Activated naive CD4-positive, alpha-beta T cell treated with anti-CD3 and anti-CD28 coated beads, Interleukin-2, amount 50 U/mL, for 72 hours (primary cell): ENCODE measurements at regions not wholly inside any gene's neighbourhood (a gene's known extent, or its start where the extent isn't known, plus 50 kb on each side); places are given as distances from the start of the nearest gene placed in this dataset.
"Not testable (repeated sequence)": the region's sequence is repeated elsewhere in the genome, so short reads cannot be mapped to it uniquely, and the experiment has no call there.

ENCODE experiments used
- ATAC-seq, 2 donors: fragments of 150-1000 bp; cut with Tn5 transposase; 2 replicates each; pipeline ENCODE4 v1.10.0; 2021; ENCODE audit warnings: mild to moderate bottlenecking in 2 of 2, moderate library complexity in 2 of 2
- DNase-seq, 2 donors: peaks; one replicate each; pipeline ENCODE4 v3.0.0; 2021 to 2022; ENCODE audit warnings: low spot score in 2 of 2
- H3K27ac Mint-ChIP-seq, 2 donors: one replicate each; pipeline ENCODE4 v1.8.0; 2022; ENCODE audit warnings: mild to moderate bottlenecking in 2 of 2, mixed read lengths in 2 of 2
- H3K36me3 Mint-ChIP-seq, 2 donors: one replicate each; pipeline ENCODE4 v1.8.0; 2022; ENCODE audit warnings: mixed read lengths in 2 of 2
- H3K9me3 Mint-ChIP-seq, 2 donors: one replicate each; pipeline ENCODE4 v1.8.0; 2022; ENCODE audit warnings: mixed read lengths in 2 of 2

GRCh38 chr5:33072296-33072695 lies 361.2 kb downstream of the NPR3 start:
- ATAC-seq, result no peak
- Mint-ChIP-seq H3K27ac (no peak overlapping the region), H3K36me3 (no peaks in the 10 kb centered on the region), H3K9me3 (no peaks in the 10 kb centered on the region)
- DNase-seq, result no peak

DNA sequence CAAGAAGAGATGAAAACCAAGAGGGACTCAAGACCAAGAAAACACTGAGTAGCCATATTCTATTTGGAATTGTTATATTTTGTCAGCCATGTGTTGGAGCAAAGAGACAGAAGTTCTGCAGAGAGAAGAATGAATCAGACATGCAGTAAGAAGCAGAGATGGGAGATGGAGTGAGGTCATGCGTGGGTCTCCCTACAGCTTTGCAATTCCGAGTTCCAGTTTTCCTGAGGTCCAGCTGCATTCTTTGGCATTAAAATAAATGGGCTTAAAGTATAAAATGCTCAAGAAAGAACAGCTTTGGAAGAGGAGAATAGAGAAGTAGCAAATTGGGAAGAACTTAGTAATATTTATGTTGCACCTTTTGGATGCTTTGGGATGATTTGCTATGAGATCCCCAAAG lies 361.6 kb downstream of the NPR3 start:
- Mint-ChIP-seq H3K9me3 (no peaks in the 10 kb centered on the region), H3K36me3 (no peaks in the 10 kb centered on the region), H3K27ac (no peak overlapping the region)
- DNase-seq, result no peak
- ATAC-seq, result no peak

- Mint-ChIP-seq H3K9me3 (no peaks in the 10 kb centered on the region), H3K27ac (no peak overlapping the region), H3K36me3 (no peaks in the 10 kb centered on the region)
- no peak for ATAC-seq
- no peak for DNase-seq
These were observed 362.8 kb downstream of the NPR3 start for GRCh38 chr5:33073881-33074327.

- Mint-ChIP-seq H3K9me3 (no peaks in the 10 kb centered on the region), H3K27ac (no peak overlapping the region), H3K36me3 (no peaks in the 10 kb centered on the region)
- DNase-seq, result no peak
- ATAC-seq, result no peak
These were observed 363.4 kb downstream of the NPR3 start for GRCh38 chr5:33074548-33074947.

DNA sequence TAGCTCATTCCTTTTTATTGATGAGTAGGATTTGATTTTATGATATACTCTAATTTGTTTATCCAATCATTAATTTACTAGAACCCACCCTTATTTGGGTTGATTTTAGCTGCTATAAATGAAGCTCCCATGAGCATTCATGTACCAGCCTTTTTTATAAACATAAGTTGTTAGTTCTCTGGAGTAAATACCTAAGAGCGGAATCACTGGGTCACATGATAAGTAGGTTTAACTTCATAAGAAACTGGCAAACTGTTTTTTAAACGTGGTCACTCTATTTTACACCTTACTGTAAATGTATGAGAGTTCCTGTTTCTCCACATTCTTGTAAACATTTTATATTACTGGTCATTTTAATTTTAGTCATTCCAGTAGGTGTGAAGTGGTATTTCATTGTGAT lies 364.6 kb downstream of the NPR3 start:
- H3K36me3 Mint-ChIP-seq, result no peaks in the 10 kb centered on the region

GRCh38 chr5:33079548-33079947 lies 361.2 kb upstream of the TARS1 start:
- DNase-seq, result no peak
- no peaks in the 10 kb centered on the region for H3K36me3 Mint-ChIP-seq
- H3K9me3 Mint-ChIP-seq, result peaks cover 0 to 6% of the 10 kb centered on the region in 2 donors
- no peak overlapping the region for H3K27ac Mint-ChIP-seq
- no peak for ATAC-seq

More for the DNA sequence above, 364.6 kb downstream of the NPR3 start:
- no peak for ATAC-seq
- peaks cover 0 to 6% of the 10 kb centered on the region in 2 donors for H3K9me3 Mint-ChIP-seq
- DNase-seq, result no peak
- H3K27ac Mint-ChIP-seq, result no peak overlapping the region

- Mint-ChIP-seq H3K27ac (no peak overlapping the region), H3K36me3 (no peaks in the 10 kb centered on the region), H3K9me3 (peaks cover 1 to 6% of the 10 kb centered on the region in 2 donors)
- ATAC-seq (no peak), DNase-seq (no peak)
These were observed 360.5 kb upstream of the TARS1 start for GRCh38 chr5:33080287-33080686.

DNA sequence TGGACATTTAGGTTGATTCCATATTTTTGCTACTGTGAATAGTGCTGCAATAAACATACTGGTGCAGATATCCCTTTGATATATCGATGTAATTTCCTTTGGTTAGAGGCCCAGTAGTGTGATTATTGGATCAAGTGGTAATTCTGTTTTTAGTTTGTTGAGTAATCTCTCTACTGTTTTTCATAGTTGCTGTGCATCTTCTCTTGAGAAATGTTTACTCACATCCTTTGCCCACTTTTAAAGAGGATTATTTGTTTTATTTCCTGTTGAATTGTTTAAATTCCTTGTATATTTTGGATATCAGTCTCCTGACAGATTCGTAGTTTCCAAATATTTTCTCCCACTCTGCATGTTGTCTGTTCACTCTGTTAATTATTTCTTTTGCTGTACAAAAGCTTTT lies 352.6 kb upstream of the TARS1 start:
- peaks cover 6 to 11% of the 10 kb centered on the region in 2 donors for H3K9me3 Mint-ChIP-seq
- ATAC-seq (no peak), DNase-seq (no peak)
- peaks cover 0 to 5% of the 10 kb centered on the region in 2 donors for H3K36me3 Mint-ChIP-seq
- no peak overlapping the region for H3K27ac Mint-ChIP-seq

DNA sequence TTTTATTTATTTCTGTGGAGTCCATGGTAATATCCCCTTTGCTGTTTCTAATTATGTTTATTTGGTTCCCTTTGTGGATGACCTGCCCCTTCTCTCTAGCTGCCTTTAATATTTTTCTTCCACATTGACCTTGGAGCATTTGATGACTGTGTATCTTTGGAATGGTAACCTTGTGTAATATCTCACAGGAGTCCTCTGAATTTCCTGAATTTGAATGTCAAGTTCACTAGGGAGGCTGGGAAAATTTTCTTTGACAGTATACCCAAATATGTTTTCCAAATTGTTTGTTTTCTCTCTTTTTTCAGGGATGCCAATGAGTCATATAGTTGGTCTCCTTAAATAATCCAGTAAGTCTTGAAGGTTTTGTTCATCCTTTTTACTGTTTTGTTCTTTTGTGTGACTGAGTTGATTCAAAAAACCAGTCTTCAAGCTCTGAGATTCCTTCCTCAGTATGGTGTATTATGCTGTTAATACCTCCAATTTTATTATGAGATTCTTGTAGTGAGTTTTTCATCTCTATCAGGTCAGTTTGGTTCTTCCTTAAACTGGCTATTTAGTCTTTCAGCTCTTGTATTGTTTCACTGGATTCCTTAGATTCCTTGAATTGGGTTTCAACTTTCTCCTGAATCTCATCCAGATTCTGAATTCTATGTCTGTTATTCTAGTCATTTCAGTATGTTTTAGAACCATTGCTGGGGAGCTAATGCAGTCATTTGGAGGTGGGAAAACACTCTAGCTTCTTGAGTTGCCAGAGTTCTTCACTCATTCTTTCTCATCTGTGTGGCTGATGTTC lies 349.0 kb upstream of the TARS1 start:
- H3K27ac Mint-ChIP-seq, result no peak overlapping the region

DNA sequence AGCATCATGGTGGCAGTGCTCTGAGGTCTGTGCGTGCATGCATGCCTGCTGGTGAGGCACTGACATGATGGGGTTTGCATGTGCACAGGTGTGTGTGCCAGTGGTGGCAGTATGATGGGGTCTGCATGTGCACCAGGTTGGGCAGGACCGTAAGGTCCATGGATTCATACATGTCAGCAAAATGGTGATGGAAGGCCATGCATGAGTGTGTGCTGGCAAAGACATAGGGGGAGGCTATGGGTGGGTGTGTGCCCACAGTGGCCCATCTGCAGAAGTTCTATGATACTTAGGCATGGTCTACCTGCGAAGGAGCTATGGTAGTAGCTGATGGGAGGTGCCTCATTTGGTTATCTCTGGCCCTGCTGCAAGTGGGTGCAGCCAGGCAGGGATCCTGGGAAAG lies 348.0 kb upstream of the TARS1 start:
- Mint-ChIP-seq H3K27ac (no peak overlapping the region), H3K9me3 (peaks cover 4 to 14% of the 10 kb centered on the region in 2 donors)
- ATAC-seq, result no peak

More for the DNA sequence above, 349.0 kb upstream of the TARS1 start:
- peaks cover 4 to 14% of the 10 kb centered on the region in 2 donors for H3K9me3 Mint-ChIP-seq
- peaks cover 0 to 5% of the 10 kb centered on the region in 2 donors for H3K36me3 Mint-ChIP-seq
- DNase-seq, result no peak
- no peak for ATAC-seq

DNA sequence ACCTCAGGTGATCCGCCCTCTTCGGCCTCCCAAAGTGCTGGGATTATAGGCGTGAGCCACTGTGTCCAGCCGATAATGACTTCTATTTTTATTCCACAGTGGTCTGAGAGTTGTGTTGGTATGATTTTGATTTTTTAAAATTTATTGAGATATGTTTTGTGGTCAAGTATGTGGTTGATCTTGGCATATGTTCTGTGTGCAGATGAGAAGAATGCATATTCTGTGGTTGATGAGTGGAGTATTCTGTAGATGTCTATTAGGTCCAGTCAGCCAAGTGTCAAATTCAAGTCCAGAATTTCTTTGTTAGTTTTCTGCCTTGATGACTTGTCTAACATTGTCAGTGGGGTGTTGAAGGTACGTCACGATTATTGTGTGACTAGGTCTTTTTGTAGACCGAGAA lies 338.2 kb upstream of the TARS1 start:
- H3K9me3 Mint-ChIP-seq, result peaks cover 28 to 34% of the 10 kb centered on the region in 2 donors

More for the DNA sequence above, 348.0 kb upstream of the TARS1 start:
- H3K36me3 Mint-ChIP-seq, result peaks cover 0 to 5% of the 10 kb centered on the region in 2 donors
- no peak for DNase-seq

DNA sequence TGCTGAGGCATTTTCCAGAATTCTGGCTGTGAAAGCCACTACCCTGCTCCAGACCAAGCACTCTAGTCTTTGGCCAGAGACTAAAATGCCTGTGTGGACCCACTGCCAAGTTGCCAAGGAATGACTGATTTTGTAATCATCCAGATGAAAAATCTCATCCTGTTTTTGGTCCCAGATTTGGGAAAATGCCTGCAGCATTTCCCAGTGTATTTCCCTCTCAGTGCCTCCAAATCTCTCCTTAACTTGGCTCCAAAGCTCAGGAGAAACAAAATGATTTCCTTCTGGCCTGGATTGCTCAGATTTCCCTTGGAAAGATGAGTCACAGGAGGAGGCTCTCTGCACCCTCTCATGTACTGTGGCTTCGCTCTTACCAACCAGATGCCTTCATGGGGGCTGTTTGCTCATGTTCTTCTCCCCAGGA lies 335.2 kb upstream of the TARS1 start:
- ATAC-seq (no peak), DNase-seq (no peak)
- H3K27ac Mint-ChIP-seq, result no peak overlapping the region
- peaks cover 0 to 7% of the 10 kb centered on the region in 2 donors for H3K36me3 Mint-ChIP-seq
- H3K9me3 Mint-ChIP-seq, result peaks cover 33 to 40% of the 10 kb centered on the region in 2 donors

More for the DNA sequence above, 338.2 kb upstream of the TARS1 start:
- peaks cover 0 to 10% of the 10 kb centered on the region in 2 donors for H3K36me3 Mint-ChIP-seq
- DNase-seq (no peak), ATAC-seq (no peak)
- H3K27ac Mint-ChIP-seq, result no peak overlapping the region

DNA sequence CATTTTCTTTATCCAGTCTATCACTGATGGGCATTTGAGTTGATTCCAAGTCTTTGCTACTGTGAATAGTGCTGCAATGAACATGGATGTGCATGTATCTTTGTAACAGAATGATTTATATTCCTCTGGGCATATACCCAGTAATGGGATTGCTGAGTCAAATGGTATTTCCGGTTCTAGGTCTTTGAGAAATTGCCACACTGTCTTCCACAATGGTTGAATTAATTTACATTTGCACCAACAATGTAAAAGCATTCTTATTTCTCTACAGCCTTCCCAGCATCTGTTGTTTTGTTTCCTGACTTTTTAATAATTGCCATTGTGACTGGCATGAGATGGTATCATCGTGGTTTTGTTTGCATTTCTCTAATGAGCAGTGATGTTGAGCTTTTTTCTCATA lies 330.3 kb upstream of the TARS1 start:
- not testable (repeated sequence) for ATAC-seq, DNase-seq, H3K36me3 Mint-ChIP-seq, H3K27ac Mint-ChIP-seq
- H3K9me3 Mint-ChIP-seq, result peaks cover 16 to 38% of the 10 kb centered on the region in 2 donors

- Mint-ChIP-seq H3K9me3 (peaks cover 5 to 25% of the 10 kb centered on the region in 2 donors), H3K36me3 (no peaks in the 10 kb centered on the region), H3K27ac (no peak overlapping the region)
- ATAC-seq (no peak), DNase-seq (no peak)
These were observed 326.4 kb upstream of the TARS1 start for GRCh38 chr5:33114361-33114760.

GRCh38 chr5:33115467-33115866 lies 325.3 kb upstream of the TARS1 start:
- Mint-ChIP-seq H3K27ac (no peak overlapping the region), H3K36me3 (no peaks in the 10 kb centered on the region), H3K9me3 (peaks cover 5 to 21% of the 10 kb centered on the region in 2 donors)
- DNase-seq, result no peak
- no peak for ATAC-seq

DNA sequence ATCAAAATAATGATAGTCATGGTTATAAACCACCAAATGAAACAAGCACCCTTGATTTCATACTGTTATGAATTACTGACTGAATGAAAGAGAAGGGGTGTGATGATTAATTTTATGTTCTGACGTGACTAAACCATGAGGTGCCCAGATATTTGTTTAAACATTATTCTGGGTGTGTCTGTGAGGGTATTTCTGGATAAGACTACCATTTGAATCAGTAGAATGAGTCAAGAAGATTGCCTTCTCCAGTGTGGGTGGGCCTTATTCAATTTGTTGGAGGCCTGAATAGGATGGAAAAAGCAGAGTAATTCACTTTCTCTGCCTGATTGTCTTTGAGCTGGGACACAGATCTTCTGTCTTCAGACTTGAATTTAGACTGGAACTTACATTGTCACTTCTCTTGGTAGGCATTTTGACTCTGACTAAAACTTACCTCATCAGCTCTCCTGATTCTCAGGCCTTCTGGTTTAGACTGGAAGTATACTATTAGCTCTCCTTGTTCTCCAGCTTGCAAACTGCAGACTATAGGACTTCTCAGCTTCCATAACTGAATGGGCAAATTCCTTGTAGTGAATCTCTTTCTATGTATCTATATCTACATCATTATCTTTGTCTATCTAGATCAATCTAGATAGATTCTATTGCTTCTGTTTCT lies 321.9 kb upstream of the TARS1 start:
- H3K27ac Mint-ChIP-seq, result no peak overlapping the region
- peaks cover 0 to 4% of the 10 kb centered on the region in 2 donors for H3K36me3 Mint-ChIP-seq
- peaks cover 5 to 10% of the 10 kb centered on the region in 2 donors for H3K9me3 Mint-ChIP-seq
- DNase-seq (no peak), ATAC-seq (no peak)

GRCh38 chr5:33120671-33121070 lies 320.1 kb upstream of the TARS1 start:
- no peak for ATAC-seq
- no peak for DNase-seq
- peaks cover 5 to 6% of the 10 kb centered on the region in 2 donors for H3K9me3 Mint-ChIP-seq
- H3K36me3 Mint-ChIP-seq, result peaks cover 0 to 4% of the 10 kb centered on the region in 2 donors
- no peak overlapping the region for H3K27ac Mint-ChIP-seq
